ENCODE measurements at regions not wholly inside any gene's neighbourhood (a gene's known extent, or its start where the extent isn't known, plus 50 kb on each side); places are given as distances from the start of the nearest gene placed in this dataset.

DNA sequence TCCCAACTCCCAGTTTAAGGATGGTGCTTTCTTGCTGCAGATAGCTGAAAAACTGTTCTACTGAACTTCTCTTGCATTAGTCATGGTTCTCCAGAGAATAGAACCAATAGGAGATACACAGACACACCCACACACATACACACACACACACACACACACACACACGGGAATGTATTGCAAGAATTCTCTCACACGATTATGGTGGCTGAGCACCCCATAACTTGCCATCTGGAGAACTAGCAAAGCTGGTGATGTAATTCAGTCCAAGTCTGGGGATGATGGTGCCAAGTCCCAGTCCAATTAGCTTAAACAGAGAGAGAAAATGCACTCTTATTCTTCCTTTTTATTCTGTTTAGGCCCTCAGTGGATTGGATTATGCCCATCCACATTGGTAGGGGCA, 643.9 kb downstream of the DIAPH3 start:
- DNase-seq = no peak

DNA sequence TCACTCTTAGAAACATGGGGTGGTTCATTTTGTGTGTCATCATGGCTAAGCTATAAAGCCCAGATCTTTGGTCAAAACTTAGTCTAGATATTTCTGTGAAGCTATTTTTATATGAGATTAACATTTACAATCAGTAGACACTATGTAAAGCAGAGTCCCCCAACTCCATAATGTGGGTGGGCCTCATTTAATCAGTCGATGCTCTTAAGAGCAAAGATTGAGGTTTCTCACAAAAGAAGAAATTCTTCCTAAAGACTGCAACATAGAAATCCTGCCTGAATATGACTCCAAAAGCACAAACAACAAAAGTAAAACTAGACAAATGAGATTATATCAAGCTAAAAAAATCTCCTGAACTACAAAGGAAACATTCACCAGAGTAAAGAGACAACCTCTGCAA, 642.2 kb downstream of the DIAPH3 start:
- no peak for DNase-seq

DNA sequence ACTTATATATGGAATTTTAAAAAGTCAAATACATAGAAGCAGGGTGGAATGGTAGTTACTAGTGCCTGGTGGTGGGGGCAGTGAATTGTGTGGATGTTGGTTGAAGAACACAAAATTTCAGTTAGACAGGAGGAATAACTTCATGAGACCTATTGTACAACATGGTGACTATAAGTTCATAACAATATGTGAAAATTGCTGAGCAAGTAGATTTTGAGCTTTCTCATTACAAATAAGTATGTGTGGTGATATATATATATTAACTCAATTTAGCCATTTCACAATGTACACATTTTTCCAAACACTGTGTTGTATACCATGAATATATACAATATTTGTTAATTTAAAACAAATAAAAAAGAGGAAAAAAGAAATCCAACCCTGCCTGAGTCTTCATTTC, 641.1 kb downstream of the DIAPH3 start:
- DNase-seq = no peak

DNA sequence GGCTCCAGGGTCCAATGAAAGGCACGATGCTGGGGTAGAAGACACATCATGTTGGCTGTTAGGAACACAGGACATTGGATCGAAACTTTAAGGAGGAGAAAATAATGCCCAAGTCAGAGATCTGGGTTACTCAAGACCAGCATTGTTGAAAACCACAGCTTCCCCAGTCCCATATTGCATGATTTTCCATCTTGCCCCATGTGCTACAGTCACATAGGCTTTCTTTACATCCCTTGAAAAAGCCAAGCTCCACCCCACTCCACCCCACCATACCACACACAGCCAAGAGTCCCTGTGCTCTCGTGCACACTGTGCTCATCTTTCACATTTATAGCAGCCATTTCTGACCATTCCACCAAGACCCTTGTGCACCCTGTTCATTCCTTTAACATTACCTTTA, 636.2 kb downstream of the DIAPH3 start:
- DNase-seq = no peak

DNA sequence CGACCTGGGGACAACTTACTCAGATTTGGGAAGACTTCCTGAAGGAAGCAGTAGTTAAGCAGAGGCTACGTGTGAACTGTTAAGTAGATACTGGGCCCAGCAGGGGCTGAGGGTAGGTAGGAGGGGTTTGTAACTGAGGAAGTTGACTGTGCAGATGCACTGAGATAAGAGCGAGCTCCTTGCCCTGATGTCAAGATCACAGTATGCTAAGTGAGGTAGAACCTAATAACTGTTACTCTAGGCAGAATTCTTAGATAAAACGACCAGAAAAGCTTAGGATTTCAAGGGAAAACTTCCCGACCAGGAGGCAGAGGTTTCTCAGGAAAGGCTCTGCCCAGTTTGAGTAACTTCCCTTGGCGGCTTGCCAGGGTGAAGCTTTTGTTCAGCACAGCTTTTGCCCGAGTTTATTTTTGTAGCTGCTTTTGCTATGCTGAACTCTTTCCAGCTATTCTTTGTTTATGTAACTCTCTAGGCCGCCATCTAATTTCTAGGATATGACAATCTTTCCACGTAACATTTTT, 632.1 kb downstream of the DIAPH3 start:
- DNase-seq = no peak

DNA sequence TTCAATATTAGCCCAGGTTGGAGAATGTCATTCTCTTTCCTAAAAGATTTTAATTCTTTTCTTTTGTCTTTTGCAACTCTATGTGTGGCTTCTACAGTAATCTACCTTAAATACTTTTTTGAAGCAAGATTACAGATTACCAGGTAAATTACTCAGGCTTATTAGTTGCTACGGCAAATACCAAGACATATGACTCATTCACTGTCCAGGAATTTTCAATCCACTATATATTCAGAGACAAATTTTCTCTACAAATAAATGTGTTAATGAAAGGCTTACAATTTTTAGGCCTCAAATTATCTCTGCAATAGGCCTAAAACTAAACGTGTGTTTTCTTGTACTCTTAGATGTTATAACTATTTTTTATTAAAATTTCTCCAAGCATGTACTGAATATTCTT, 631.3 kb downstream of the DIAPH3 start:
- DNase-seq = no peak

DNA sequence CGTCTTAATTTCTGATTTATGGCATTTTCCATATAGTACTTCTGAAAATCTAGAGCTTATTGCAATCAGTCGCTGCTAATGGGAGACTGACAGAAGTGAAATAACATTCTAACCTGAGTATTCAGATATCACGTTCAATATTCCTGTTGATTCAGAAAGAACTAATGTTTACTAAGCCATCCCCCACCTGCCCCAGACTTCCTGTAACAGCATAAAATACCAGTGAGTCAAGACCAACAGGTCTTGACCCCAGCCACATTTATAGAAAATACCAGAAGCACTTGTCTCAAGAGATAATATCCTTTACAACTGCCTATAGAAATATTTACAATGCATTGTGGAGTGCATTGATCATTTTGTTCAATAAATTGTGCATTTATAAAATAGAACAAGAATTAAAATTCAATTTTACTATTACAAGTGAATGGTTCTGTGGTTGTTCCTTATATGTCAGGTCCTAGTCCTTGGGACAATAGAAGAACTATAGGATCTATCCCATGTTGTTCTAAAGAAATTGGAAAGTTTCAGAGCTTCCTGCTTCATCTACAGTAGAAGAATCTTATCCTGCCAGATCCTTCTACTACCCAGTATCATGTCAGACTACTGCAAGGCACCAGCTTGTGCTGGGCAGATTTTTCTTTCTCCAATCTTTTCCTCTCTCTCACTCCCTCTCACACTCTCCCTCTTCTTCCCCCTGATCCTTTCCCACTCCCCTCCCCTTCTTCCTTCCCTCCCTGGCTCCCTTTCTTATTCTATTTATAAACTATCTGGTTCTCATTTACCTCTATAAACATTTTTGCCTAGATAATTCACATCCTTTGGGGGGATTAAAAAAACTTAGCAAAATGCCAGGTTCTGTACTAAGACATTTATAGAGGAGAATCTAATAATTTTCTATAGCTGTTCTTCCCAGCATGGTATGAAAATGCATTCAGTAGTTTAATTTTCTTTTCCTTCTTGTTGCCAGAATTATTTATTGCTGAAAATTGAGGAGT, 629.9 kb downstream of the DIAPH3 start:
- no peak for DNase-seq

DNA sequence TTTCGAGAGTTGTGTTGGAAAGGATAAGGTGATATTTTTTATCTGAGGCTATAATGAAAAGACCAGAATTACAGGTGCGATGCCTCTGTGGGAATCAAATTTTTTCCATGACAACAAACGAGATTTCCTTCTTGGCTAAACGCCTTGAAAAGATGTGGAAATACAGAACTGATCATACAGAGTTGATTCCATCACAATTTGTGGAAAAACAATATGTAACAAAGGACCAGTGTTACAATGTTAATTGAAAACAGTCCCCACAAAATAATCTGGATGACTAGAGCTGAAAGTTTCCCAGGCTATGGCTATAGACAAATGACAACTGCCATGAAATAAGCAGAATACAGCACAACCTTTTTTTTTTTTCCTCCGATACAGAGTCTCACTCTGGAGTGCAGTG, 628.9 kb downstream of the DIAPH3 start:
- no peak for DNase-seq

DNA sequence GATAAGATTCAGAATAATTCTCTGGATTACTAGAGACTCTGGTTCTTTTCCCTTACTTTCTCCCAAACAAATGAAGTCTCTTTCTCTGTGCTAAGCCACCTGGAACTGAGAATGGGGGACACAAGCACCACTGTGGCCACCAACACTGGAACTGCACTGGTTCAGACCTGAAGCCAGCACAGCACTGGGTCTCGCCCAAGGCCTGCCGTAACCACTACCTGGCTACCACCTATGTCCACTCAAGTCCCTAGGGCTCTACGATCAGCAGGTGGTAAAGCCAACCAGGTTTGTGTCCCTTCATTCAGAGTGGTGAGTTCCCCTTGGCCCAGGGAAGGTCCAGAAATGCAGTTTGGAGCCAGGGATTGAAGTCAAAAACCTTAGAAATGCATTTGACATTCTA, 626.2 kb downstream of the DIAPH3 start:
- DNase-seq = no peak

DNA sequence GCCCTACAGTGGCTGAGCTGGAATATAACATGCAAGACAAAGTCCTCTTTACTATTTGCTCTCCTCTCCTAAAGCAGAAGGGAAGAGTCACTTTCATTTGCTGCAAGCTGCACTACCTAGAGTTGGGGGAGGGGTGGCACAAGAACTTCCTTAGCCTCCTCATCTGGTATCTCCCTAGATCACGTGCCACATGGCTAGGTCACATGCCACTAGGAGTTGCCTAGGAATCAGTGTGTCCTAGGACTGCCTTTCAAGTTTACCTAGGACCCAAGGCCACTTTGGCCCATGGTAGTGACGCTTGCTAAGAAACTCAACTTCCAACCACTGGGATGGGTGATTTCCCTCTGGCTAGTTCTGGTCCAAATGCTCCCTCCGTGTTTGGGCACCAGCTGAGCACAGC, 625.2 kb downstream of the DIAPH3 start:
- DNase-seq = no peak

DNA sequence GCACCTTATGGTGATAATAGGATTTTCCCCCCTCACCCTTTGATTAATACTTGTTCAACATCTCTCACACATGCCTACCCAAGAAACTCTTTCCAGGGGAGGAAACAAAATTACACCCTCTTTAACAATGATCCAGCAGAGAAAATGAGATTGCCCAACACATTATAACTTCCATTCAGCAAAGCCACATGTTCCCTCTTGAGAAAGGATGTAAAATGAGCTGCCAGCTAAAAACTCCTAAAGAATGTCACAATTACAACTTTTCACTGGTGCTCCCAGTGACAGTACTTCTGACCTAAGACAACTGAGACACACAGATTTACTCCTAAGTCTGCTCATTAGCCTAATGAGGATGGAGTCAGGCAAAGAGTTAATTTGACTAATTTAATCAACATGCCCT, 621.4 kb downstream of the DIAPH3 start:
- DNase-seq = no peak

DNA sequence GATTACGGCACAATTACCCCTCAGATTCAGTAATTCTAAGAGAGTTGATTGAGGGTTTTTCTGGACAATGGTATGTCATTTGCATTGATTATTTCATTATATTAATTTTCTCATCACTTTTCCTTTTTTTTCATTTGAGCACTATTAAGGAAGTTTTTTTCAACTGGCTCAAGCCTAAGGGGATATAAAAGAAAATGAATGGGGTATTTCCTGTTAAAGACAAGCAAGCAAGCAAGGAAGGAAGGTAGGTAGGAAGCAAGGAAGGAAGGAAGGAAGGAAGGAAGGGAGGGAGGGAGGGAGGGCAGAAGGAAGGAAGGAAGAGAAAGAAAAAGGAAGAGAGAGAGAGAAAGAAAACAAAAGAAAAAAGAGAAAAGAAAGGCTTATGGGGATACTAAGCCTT, 620.3 kb downstream of the DIAPH3 start:
- DNase-seq = no peak

DNA sequence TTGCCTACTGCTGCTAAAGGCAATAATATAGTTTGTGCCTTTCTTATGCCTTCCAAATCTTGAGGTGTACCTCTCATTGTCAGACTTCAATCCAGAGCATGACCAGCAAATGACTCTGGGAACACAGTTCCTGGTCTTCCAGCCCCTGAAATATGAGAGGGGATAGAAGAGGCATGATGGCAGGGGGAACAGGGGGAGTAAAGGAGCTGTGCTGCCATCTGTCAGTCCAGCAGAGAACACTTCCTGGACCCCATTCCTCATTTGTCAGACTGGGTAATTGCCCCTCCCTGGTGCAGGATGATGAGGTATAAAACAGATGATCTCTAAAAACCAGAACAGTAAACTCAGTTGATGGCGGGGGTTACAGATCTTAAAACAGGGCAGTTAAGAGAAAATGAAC, 618.7 kb downstream of the DIAPH3 start:
- DNase-seq = no peak

DNA sequence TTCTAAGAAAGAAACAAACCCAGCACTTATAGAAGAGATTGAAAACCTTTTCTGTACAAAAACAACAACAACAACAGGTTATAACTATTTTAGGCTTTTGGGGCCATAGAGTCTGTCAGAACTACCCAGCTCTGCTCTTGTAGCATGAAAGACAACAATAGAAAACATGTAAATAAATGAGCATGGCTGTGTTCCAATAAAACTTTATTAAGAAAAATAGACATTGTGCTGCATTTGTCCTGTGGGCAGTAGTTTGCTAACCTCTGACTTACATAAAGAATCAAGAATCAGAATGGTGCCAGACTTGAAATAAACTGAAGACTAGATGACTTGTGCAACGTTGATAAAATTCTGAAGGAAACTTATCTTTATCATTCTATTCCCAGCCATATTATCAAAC, 617.5 kb downstream of the DIAPH3 start:
- no peak for DNase-seq

DNA sequence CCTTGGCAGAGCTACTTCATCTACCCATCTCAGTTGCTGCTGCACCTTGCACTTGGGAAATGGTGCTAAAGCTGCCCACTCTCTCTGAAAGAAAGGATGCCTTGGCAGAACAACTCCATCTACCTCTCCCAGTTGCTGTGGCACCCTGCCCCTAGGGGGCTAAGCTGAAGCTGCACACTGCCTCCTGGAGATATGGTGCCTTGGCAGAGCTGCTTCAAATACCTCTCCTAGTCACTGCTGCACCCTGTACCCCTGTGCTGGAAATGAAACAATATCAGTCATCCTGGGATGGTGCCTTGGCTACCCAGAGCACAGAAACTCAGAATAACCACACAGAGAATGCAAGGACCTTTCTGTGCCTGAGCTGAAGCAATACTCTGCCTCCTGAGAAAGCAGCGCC, 615.8 kb downstream of the DIAPH3 start:
- no peak for DNase-seq

DNA sequence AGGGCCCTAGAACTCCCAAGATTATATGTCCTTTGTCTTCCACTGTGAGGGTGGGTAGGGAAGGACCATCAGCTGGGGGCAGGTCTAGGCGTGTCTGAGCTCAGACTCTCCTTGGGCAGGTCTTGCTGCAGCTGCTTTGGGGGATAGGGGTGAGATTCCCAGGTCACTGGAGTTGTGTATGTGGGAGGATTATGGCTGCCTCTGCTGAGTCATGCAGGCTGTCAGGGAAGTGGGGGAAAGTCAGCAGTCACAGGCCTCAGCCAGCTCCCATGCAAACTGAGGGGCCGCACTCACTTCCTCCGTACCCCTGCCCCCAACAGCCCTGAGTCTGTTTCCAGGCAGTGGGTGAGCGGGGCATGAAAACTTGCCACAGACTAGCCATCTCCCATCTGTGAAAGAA, 600.8 kb downstream of the DIAPH3 start:
- no peak for DNase-seq

DNA sequence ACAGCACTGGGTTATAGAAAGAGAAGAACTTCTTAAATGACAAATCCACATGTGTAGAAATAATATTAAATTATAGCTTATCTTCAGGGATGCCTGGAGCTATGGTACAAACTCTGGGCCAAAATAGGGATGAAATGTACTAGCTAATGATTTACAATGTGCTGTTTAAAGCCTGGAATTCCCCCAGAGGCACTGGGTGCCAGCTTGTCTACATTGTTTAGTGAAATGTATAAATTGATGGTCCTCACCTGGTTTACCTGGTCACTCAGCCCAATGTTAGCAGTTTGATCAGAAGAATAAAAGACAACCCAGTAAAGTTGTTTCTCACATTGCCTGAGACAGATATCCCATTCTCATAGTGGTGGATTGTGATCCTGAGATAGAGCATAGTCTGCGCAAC, 597.2 kb downstream of the DIAPH3 start:
- DNase-seq = no peak

DNA sequence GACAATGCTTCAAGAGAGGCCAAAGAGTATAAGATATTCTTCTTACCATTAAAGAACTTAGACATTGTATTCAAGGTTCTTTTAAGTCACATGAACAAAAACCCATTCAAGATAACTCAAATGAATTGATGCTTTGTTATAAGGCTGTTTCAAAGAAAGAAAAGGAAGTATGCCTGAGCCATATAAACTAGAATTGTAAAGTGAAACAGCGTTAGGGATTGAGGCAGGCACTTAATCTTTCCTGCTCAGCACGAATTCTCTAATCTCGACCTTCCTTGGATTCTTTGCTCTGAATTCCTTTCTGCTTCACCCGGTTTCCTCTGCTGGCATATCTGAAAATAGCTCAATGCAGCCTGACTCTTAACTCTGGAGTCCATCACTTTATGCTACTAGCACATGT, 595.4 kb downstream of the DIAPH3 start:
- DNase-seq = no peak

DNA sequence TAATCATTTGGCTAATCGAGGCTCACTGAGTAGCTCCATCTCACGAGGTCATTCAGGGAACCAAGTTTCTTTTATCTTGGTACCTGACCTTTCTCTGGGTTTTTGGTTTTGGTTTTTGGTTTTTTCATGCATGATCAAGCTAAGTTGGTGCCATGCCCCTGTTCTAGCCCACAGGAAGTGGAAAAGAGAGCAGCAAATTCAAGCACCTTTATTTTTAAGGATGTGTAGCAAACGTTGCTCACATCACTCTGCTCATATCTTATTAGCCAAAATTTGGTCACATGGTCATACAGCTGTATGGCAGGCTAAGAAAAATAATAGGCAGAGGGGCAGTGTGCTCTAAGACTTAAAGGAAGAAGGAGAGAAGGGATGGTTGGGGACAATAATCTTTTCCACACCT, 593.5 kb downstream of the DIAPH3 start:
- DNase-seq = no peak

DNA sequence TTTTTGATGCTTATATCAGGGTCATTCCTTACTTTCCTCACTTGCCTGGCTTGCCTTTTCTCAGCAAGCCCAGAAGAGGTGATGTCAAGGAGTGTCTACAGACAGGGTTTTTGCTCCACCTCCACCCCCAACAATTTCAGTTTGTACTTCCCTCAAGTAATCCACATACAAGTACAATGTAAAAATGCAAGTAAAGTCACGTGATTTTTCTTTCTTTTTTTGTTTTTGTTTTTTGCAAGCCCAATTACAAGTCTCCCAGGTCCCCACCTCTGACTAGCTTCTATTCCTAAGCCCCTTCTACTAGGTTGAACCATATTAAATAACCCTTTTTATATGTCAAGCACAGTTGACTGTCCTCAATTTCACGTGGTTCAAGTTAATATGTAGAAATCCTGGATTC, 579.6 kb downstream of the DIAPH3 start:
- no peak for DNase-seq

DNA sequence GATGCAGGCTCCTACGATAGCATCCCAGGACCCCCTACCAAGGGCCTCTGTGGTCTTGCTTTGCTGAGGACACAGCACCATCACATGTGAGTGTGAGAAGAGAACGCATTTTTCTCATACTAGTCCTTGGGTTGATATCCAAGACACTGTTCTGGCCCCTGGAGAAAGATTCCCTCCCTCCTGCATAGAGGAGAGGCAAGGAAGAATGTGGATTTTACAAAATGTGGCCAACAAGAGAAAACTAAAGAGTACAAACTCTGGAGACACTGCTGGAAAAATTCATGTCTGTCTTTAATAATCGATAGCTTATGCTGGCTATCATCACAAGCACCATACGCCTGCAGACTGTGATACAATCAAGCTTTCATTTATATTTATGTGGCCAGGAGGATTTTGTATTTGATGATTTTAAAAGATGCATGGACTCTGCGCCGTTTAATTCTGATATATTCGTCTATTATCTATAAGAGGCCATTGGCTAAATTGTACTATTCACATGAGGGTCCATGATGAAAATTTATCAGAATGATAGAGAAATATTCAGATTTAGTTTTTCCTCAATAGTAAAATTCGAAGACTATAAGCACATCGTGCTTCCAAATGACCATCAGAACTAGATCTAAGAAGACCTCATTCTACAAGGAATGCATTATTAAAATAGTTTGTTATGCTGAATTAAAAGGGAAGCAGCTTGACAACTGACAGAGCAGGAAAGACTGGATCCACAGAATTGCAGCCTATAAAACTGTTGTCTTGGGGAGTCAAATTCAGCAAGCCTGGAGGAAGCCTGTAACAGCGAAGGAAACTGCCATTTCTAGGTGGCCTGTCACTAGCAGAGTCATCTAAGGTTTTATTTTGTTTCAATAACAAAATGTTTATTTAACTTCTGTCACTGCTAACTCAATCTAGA, 578.7 kb downstream of the DIAPH3 start:
- DNase-seq = no peak

DNA sequence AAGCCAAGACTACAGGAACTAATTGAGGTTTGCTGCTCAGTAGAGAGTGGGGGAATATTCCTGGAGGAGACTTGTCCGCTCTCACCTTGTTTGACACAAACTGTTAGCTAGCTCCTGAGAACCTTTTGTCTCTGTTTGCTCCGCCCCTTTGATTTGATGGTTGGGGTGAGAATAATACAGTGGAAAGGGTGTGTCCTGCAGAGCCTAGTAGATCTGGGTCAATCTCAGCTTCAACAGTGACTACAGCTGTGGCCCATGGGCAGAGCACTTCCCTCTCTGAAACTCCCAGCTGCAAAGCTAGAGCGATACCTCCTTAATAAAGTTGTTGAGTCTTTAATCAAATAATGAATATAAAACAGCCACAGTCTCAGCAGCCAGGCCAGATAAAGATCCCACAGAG, 576.7 kb downstream of the DIAPH3 start:
- no peak for DNase-seq

DNA sequence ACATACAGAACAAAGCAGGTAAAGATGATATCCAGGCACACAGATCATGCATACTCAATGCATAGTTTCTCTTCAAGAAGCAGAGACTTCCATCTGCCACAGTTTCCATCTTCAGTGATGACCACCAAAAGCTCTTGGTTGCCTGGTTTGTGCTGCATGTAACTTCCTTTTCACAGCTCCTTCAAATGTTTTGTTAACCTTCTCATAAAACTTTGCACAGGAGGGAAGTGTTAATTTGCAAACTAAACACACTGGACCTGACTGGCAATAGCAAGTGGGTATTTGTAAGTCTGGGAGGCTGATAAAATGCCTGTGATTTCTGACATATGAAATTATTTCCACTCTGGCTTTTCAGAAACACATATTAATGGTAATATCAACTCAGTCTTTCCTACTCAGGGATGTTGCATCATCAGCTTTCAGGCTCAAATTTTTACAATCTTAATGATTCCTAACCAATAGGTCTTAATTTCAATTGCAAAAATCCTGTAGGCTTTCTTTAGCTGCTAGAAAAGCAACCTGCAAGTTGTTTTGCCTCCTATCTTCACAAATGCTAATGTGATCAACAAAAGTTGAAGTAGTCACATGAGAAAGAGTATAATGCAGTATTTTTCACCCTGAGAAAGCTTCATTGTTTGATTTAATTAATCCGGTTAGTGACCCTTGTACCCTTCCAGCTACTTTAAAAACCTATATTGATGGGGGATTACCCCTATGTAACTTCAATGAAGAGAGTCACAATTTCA, 575.6 kb downstream of the DIAPH3 start:
- no peak for DNase-seq
